DOHH2 (cell line): ENCODE measurements at regions not wholly inside any gene's neighbourhood (a gene's known extent, or its start where the extent isn't known, plus 50 kb on each side); places are given as distances from the start of the nearest gene placed in this dataset.

Source experiments
- CTCF ChIP-seq: fragments of 200-600 bp; sonication (generic); IDR thresholded peaks from one replicate; pipeline ENCODE4 v1.5.1; 2014; ENCODE audit warnings: antibody characterized with exemption, mild to moderate bottlenecking, low read depth, low read length; ENCODE audit not compliant: poor library complexity, severe bottlenecking
- EZH2phosphoT487 ChIP-seq: fragments of 200-600 bp; sonication (generic); IDR thresholded peaks from 2 replicates; pipeline ENCODE4 v1.6.1; 2017; ENCODE audit warnings: borderline replicate concordance, mild to moderate bottlenecking, antibody characterized with exemption, low read length, moderate library complexity, mixed read lengths

DNA sequence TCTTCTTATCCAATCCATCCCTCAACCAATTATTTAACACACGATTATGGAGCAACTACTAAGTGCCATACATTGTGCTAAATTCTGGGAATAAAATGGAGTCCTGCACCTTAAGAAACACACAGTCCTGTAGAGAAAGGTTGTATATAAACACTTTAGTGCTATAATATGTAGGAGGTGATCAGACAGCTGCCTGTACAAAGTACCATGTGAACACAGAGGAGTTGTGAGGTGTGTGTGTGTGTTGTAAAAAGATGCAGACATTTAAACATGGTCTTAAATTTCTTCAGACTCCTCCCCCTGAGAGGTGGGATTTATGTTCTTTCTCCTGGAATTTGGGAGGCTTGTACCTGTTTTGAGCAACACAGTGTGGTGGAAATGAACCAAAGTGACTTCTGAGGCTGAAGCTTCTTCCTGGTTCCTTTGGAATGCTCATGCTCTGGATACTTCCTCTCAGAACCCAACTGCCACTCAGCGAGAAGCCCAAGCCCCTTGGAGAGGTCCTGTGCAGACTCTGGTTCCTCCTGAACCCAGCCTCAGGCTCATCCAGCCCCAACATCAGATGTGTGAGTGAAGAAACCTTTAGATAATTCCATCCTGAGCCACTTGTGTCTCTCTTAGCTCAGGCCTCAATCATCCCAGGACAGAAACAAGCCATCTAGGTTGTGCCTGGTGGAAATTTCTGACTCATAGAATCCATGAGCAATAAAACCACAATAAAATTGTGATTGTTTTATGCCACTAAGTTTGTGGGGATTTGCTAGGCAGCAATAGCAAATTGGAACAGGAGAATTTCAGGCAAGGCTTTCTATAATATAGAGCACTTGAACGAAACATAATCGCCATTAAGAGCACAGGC is 161.2 kb upstream of the FAM3C start:
- TF ChIP-seq CTCF = no peak
- no peak for TF ChIP-seq EZH2phosphoT487
